ENCODE measurements at regions not wholly inside any gene's neighbourhood (a gene's known extent, or its start where the extent isn't known, plus 50 kb on each side); places are given as distances from the start of the nearest gene placed in this dataset.
"Not testable (repeated sequence)": the region's sequence is repeated elsewhere in the genome, so short reads cannot be mapped to it uniquely, and the experiment has no call there.

DNA sequence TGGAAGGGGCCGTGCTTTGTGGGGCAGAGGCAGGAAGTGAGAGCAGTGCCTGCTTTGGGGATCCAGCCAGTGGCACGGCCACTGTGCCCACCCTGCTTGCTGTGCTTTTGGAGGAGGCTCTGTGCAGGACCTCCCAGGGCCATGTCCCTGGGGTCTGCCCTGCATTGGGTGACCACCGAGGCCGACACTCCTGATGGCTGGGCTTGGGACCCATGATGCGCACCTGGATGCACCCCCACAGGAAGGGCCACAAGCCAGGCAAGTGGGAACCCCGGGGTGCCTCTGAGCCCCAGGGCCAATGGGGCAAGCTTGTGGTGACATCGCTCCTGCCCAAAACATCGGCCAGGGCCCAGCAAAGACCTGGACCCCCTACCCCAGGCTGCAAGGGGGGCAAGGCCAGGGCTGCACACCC, 738.6 kb upstream of the GJE1 start:
- no peak for DNase-seq (ENCODE audit: low spot score)

DNA sequence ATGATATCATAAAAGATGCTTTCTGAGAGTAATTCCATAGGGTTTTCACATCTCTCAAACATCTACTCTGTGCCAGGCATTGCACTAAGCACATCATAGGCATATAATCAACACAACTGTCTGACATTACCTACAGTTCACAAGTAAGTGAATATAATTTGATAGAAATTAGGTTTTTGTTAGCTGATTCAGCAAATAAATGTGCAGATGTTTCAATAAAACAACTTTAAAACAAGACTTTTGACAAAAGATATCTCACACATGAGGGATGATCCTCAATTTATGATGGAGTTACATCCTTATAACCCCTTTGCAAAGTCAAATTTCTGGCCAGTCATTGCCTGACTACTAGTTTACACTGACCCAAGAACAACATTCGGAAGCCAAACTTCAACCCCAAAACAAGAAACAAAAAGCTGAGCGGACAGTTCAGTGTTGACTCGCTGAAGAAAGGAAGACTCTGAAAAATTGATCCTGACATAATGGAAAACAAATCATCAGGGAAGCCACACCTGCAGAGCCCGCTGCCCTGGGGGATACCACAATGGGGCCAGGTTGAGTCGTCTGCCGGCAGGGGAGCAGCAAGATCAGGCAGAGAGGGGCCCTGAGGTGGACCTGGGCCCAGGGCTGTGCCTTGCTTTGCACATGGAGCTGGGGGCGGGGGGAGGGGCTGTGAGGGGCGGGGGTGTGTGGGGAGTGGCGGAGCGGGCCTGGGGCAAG, 739.2 kb upstream of the GJE1 start:
- no peak for DNase-seq (ENCODE audit: low spot score)

DNA sequence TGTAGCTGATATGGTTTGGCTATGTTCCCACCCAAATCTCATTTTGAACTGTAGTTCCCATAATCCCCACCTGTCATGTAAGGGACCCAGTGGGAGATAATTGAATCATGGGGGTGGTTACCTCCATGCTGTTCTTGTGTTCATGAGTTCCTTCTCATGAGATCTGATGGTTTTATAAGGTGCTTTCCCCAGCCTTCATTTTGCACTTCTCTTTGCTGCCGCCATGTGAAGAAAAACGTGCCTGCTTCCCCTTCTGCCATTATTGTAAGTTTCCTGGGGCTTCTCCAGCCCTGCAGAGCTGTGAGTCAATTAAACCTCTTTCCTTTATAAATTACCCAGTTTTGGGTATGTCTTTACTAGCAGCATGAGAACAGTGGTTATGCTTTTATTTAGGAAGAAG, 741.6 kb upstream of the GJE1 start:
- DNase-seq (ENCODE audit: low spot score) = not testable (repeated sequence)

DNA sequence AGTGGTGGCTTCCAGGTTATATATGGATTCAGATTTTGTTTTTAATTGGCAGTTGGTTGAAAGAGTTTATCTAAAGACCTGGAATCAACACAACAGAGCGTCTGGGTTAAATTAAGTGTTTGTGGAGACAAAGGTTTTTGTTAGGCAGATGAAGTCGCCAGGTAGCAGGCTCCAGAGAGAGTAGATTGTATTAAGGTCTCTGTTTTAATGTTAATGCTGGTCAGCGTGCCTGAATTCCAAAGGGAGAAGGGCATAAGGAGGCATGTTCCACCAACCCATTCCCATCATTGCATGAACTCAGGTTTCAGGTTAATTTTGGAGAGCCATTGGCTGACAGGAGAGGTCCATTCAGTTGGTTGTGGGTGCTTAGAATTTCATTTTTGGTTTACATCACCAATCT, 744.1 kb upstream of the GJE1 start:
- DNase-seq (ENCODE audit: low spot score) = no peak

DNA sequence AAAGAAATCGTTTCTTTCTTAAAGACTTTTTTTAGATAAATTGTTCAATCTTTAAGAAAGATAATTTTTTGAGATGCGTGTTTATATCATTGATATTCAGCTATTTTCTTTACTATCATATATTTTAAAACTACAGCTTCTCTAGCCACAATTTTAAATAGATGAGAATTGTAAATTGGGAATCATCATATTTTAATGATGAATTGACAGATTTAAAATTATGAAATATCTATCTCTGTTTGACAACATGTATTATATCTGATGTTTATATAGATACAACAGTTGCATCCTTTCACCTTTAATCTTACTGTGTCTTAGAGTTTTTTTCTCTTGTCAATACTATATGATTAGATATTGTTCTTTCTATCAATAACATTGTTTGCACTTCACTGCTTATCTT, 762.3 kb upstream of the GJE1 start:
- DNase-seq (ENCODE audit: low spot score) = no peak

DNA sequence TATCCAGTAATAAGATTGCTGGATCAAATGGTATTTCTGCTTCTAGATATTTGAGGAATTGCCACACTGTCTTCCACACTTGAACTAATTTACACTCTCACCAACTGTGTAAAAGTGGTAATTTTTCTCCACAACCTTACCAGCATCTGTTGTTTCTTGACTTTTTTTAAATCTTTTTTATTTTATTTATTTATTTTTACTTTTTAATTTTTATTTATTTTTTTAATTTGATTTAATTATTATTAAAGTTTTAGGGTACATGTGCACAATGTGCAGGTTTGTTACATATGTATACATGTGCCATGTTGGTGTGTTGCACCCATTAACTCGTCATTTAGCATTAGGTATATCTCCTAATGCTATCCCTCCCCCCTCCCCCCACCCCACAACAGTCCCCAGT, 765.9 kb upstream of the GJE1 start:
- DNase-seq (ENCODE audit: low spot score) = not testable (repeated sequence)

DNA sequence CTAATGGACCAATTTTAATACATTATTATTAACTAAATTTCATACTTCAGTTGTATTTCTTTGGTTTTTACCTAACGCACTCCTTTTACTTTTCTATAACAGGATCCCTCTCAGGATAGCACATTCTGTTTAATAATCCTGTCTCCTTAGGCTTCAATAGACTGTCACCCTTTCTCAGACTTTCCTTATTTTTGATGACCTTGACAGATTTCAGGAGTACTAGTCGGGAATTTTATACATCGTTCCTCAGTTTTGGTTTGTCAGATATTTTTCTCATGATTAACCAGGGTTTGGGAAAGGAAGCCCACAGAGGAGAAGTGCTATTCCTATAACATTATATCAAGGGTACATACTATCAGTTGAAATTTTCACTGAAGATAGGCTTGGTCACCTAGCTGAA, 768.0 kb upstream of the GJE1 start:
- no peak for DNase-seq (ENCODE audit: low spot score)

DNA sequence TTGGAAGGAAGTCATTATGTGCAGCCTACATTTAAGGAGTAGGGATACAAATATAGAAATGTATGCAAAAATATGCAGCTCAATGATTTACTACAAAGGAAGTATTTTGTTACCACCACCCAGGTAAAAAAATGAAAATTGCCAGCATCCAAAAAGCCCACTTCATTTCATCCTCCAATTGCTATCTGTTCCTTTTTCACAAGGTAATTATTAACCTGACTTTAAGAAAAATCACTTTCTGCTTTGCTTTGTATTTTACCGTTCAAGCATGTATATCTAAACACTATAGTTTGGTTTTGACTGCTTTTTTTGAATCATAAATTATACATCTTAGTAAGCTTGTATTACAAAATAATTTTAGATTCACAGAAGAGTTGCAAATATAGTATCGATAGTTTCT, 768.5 kb upstream of the GJE1 start:
- no peak for DNase-seq (ENCODE audit: low spot score)

DNA sequence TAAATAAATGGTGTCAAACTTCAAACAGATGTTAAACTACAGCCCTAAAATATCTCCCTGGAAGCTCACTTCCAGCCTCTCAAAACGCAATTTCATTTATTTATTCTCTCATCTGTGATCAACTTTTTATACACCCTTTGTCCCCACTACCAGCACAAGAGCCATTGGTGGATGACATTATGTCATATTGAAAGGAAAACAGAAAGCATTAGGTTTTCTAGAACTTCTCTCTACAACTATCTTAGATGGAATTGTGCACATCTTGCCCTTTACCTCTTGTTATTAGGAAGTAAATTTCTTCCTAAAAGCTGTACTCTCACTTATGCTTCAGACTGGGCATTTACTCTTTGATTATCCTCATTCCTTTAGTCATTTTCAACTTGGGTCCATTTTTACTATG, 771.2 kb upstream of the GJE1 start:
- DNase-seq (ENCODE audit: low spot score) = no peak

DNA sequence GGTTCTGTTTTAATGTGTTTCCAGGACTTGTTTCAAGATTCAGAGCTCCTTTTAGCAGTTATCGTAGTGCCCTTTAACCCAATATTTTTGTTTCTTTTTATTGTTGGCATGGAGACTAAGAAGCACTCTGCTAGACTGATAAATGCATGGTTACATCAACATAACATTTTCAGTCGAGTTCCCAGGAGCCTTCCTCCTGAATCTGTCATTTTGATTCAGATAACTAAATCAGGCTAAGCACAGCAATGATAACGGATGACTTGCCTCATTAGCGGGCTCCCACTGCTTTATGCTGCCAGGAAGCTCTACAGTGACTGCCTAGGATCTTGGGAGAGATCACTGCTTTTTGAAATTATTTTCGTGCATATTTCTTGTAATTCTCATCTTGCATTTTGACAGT, 772.8 kb upstream of the GJE1 start:
- no peak for DNase-seq (ENCODE audit: low spot score)

DNA sequence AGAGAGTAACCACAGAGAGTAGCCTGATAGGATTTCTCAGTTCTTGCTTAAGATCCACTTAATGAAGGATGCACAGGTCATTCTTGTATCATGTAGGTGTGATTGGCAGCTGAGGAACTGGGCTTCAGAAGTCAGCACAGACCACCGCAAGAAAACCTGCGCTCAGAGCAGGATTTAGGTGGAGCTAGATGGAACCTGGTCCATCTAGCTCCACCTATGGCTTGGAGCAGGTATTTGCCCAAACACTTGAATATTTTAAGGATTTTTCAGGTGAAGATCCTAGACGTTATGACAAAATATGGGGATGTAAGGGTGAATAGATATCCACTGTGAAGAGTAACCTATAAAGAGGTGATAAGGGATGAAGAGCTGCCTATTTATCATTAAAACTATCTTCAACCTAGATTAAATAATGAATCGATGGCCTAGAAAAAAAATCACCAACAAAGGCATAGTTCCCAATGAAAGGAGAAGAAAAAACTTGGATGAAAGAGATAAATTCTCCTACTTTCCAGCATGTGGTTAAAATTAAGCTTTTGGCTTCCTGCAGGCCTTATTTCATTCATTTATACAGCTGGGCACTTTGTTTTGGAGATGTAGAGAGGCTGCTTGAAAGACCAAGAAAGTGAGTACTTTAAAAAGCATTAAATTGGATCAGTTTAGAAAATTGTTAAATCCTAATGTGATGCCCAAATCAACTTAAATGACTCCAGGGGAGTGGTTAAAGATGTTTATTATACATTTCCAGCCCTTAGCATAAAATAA, 778.4 kb upstream of the GJE1 start:
- no peak for DNase-seq (ENCODE audit: low spot score)

DNA sequence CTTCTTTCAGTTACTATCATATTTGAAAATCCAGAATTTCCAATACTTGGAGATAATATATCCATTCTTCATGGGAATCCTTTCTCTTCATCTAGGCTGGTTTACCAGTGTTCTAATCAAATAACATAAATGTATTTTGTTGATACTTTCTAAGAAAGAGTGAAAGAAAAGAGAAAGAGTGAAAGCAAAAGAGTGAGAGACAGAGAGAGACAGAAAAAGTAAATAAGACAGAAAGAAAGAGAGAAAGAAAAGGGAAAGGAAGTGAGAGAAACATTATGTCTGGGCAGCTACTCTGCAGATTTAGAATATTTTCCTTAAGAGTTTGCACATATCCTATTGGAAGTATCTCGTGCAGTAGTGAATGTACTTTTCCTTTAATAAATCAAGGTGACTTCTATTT, 781.0 kb upstream of the GJE1 start:
- DNase-seq (ENCODE audit: low spot score) = no peak

DNA sequence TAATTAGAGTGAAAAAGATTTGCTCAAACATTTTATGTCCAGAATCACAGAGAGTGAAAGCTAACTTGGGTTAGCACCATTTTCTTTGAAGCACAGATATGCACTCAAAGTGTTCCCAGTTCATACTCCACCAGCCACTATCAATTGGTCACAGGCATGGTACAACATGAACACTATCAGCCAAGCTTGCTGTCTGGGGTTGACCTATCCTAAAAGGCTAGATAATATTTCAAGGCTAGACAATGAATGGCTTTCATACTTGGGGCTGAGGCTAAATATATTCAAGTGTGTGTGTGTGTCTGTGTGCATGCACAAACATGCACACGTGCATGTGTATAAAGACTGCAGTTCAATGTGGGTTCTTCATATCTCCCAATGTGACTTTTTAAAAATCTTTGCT, 783.0 kb upstream of the GJE1 start:
- DNase-seq (ENCODE audit: low spot score) = no peak

DNA sequence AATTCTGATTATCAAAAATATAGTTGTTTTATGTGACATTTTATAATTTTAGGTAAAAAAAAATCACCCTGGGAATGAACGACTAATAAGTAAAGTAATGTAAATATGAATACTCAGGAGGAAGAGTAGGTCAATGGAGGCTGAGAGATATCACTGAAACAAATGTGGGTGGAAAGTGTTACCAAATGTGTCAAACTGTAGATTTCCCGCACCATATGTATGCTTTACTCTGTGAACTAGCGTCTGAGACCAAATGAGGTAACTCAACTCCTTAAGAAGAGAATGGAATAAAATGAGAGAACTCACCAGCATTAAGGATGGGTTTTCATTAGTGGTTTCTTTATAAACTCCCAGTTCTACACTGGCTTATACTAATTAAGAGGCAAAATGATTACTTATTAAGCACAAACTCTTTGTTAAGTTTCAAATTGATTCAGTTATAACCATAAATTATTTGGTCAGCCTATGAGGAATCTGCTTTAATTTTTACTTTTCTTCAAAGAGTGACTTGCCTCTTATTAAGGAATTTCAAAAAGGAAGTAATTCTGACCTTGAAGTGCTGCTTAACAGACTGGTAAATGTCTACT, 784.7 kb upstream of the GJE1 start:
- no peak for DNase-seq (ENCODE audit: low spot score)

DNA sequence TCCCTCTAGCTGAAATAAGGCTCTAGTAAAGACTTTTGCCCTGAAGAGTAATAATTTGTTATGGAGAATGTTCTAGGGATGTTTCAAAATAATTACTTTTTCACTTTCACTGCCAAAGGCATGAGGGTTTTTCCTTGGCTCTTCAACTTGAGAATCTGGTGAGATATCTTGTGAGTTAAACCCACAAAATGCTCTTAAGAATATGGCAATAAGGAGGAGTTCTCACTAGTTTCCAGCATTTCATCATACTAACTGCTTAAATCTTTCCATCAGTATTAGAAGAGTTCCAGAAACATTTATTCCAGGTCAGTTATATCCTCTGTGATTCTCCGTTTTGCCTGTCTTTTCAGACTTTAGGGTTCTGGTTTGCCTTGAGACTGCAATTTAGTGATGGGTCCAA, 785.6 kb upstream of the GJE1 start:
- DNase-seq (ENCODE audit: low spot score) = no peak

DNA sequence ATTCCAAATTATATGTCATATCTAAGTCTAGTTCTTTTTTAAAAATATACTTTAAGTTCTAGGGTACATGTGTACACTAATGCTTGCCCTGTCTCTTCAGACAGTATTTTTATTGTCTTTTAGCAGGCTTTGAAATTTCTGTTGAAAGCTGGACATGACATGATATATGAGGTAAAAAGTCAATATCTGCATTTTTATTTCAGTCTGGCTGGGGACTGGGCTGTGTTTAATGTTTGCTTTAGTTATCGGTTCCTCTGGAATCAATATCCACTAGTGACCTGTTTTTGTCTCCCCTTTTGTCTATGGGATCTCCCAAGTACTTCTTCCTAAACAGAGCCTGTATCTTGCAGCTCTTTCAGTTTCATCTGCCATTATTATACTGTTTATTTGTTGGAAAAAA, 786.2 kb upstream of the GJE1 start:
- DNase-seq (ENCODE audit: low spot score) = no peak

DNA sequence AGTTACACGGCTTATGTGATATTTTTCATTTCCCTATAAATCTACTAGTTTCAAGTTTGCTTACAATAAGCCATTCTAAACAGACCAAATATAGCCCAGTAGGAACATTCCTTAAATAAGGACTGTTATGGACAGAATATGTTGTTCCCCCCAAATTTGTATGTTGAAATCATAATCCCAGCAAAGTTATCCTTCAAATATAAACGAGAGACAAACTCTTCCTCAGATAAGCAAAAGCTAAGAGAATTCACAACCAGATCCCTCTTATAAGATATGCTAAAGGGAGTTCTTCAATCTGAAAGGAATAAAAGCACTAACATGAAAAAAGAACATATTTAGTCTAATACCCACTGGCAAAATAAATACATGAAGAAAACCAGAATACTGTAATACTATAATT, 795.5 kb upstream of the GJE1 start:
- DNase-seq (ENCODE audit: low spot score) = no peak

DNA sequence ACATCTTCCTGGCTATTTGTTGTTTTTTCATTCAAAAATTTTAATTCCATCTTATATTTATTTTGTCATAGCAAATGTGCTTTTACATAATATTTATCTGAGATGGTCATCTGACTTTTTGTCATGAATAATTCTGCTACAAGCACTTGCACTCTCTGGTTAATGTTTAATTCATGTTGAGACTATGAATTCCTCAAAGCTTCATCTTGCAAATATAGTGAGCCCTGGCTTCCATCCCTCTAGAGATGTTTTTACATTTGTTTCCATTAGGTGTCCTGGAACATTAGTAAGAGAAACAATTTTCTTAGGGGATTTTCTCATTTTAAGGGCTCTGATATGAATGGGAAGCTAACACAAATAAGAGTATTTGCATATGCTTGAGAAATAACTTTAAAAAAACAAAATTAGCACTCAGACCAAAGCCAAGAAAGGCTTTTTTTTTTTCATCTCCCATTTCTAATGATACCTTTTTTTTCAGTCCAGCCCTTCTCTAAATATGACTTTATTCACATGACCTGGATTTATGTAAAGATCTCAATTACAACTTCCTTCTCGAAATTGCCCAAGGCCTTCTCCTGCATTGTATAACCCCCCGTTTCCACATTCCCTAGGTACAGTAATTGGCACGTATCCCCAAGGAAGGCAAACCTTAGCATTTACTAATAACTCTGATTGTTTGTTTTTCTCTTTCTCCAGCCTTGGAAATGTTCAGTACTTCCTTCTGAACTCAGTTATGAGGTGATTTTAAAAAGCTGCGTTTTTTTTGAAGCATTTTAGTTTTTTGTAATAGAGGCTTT, 797.0 kb upstream of the GJE1 start:
- no peak for DNase-seq (ENCODE audit: low spot score)

DNA sequence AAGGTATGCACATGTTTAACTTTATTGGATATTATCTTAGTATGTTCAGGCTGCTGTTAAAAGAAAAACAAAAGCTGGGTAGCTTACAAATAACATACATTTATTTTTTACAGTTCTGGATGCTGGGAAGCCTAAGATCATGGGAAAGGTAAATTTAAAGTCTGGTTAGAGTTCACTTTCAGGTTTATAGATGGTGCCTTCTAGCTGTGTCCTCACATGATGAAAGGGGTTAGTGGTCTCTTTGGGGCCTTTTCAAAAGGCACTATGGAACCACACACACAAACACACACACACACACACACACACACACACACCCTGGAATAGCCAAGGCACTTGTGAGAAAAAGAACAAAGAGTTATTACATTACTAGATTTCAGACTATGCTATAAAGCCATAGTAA, 805.8 kb upstream of the GJE1 start:
- no peak for DNase-seq (ENCODE audit: low spot score)

DNA sequence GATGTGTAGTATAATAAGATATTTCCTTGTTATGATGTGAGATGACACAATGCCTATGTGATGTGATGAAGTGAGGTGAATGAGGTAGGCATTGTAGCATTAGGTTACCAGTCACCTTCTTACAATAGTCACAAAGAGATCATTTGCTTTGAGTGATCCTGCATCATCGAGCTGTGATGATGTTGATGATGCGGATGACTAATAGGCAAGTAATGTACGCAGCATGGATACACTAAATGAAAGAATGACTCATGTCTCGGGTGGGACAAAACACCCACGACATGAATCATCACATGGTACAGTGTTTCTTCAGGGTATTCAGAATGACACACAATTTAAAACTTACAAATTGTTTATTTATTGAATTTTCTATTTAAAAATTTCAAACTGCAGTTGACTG, 806.3 kb upstream of the GJE1 start:
- no peak for DNase-seq (ENCODE audit: low spot score)

DNA sequence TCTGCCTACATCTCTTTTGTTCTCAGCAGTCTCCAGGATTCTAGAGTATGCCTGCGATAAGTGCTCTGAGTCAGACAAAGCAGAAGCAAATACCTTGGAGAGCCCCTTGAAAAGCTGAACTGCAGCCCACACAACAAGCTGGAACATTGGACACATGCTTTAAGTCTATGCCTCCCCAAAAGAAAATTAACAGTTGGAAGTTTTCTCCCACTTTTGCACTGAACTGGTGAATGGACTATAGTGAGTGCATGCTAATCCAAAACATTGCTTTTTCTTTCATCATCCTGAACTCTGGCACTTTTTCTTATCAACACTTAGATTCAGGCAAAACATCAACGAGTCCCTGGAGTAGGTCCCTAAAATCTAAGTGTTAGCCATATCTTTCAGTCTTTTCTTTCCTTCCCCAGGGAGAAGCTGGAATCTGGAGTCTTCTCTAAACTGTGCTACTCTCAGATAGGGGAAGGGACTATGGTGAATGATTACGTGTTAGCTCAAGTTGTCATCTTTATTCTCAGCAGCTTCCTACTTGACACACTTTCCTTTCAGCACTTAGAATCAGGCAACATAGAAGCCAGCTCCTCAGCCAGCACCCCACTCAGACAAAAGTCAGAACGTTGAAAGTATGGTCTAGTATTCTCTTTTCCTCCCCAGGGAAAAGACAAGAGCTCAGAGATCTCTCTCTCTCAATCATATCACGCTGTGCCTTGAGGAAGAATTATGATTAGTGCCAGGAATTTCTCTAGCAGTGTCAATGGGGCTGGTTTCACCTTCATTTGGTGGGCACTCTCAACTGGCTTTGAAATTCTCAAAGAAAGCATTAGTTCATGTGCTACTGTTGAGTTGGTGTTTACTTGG, 811.0 kb upstream of the GJE1 start:
- no peak for DNase-seq (ENCODE audit: low spot score)

DNA sequence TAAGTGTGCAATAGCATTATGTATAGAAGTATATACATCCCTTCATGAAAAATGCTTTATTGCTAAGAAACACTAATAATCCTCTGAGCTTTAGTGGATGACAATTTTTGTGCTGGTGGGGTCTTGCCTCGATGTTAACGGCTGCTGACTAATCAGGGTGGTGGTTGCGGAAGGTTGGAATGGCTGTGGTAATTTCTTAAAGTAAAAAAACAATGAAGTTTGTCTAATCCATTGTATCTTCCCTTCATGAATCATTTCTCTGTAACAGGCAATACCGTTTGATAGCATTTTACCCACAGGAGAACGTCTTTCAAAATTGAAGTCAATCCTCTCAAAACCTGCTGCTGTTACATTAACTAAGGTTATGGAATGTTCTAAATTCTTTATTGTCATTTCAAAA, 816.5 kb upstream of the GJE1 start:
- DNase-seq (ENCODE audit: low spot score) = no peak
